HL-60 (cell line): ENCODE measurements at regions not wholly inside any gene's neighbourhood (a gene's known extent, or its start where the extent isn't known, plus 50 kb on each side); places are given as distances from the start of the nearest gene placed in this dataset.

Experiments
- DNase-seq, 2 experiments: peaks; one replicate each; pipeline ENCODE4 v3.0.0-alpha.2; 2010 to 2020; ENCODE audit warnings: low read depth in 1 of 2, low spot score in 1 of 2
- H3K27ac ChIP-seq: fragments of 250-450 bp; sonication (Bioruptor Pico); replicated peaks from 2 replicates; pipeline ENCODE4 v1.5.1; 2020; ENCODE audit warnings: mild to moderate bottlenecking, moderate library complexity
- H3K27me3 ChIP-seq: fragments of 250-450 bp; sonication (Bioruptor Pico); 2 replicates; pipeline ENCODE4 v1.5.1; 2021; ENCODE audit warnings: mild to moderate bottlenecking, moderate library complexity; ENCODE audit not compliant: insufficient read depth, poor library complexity, severe bottlenecking
- H3K4me3 ChIP-seq: replicated peaks from 2 replicates; pipeline ENCODE4 v1.5.1; 2011; ENCODE audit warnings: mild to moderate bottlenecking, control low read depth, low read length; ENCODE audit not compliant: insufficient read depth
- GABPA ChIP-seq: IDR thresholded peaks from 2 replicates; pipeline ENCODE4 v1.6.1; 2012; ENCODE audit warnings: low read depth
- POLR2AphosphoS5 ChIP-seq: IDR thresholded peaks from 2 replicates; pipeline ENCODE4 v1.6.1; 2012; ENCODE audit warnings: low read depth
- SPI1 ChIP-seq: IDR thresholded peaks from 2 replicates; pipeline ENCODE4 v1.6.1; 2012; ENCODE audit warnings: low read depth, mild to moderate bottlenecking, borderline replicate concordance
- TF ChIP-seq, protein P1 (sequence below): IDR thresholded peaks from 2 replicates; pipeline ENCODE4 v1.6.1; 2012; ENCODE audit warnings: low read depth; ENCODE audit not compliant: insufficient replicate concordance
- TF ChIP-seq, protein P2 (sequence below): IDR thresholded peaks from one replicate; pipeline ENCODE4 v1.5.1; 2011; ENCODE audit warnings: low read length, control low read depth, inconsistent platforms; ENCODE audit not compliant: insufficient read depth

DNA sequence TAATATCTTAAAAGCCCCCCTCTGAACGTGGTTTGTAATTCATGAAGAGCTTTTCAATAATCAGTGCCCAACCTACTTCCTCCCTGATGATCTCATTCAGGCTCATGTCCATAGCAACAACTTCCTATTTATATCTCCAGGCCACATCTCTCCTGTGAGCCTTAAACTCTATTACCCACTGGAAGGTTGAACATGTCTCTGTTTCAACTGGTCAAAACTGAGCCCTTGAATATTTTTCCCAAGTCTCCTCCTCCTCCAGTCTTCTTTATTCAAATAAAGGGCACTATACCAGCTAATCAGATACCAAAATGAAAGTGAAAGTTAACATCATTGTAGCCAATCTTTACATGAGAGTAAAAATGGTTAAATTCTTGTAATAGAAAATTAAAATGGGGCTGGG lies 63.7 kb upstream of the ITGA4 start:
- Histone ChIP-seq H3K27ac (peak overlapping the region; percentile 90), H3K27me3 (no peaks in the 10 kb centered on the region), H3K4me3 (peak overlapping the region; percentile 30)
- TF ChIP-seq SPI1: peak; percentile 84
- TF ChIP-seq, protein P1, sequence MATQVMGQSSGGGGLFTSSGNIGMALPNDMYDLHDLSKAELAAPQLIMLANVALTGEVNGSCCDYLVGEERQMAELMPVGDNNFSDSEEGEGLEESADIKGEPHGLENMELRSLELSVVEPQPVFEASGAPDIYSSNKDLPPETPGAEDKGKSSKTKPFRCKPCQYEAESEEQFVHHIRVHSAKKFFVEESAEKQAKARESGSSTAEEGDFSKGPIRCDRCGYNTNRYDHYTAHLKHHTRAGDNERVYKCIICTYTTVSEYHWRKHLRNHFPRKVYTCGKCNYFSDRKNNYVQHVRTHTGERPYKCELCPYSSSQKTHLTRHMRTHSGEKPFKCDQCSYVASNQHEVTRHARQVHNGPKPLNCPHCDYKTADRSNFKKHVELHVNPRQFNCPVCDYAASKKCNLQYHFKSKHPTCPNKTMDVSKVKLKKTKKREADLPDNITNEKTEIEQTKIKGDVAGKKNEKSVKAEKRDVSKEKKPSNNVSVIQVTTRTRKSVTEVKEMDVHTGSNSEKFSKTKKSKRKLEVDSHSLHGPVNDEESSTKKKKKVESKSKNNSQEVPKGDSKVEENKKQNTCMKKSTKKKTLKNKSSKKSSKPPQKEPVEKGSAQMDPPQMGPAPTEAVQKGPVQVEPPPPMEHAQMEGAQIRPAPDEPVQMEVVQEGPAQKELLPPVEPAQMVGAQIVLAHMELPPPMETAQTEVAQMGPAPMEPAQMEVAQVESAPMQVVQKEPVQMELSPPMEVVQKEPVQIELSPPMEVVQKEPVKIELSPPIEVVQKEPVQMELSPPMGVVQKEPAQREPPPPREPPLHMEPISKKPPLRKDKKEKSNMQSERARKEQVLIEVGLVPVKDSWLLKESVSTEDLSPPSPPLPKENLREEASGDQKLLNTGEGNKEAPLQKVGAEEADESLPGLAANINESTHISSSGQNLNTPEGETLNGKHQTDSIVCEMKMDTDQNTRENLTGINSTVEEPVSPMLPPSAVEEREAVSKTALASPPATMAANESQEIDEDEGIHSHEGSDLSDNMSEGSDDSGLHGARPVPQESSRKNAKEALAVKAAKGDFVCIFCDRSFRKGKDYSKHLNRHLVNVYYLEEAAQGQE: no peak
- DNase-seq: peak; percentile 60 to 66

DNA sequence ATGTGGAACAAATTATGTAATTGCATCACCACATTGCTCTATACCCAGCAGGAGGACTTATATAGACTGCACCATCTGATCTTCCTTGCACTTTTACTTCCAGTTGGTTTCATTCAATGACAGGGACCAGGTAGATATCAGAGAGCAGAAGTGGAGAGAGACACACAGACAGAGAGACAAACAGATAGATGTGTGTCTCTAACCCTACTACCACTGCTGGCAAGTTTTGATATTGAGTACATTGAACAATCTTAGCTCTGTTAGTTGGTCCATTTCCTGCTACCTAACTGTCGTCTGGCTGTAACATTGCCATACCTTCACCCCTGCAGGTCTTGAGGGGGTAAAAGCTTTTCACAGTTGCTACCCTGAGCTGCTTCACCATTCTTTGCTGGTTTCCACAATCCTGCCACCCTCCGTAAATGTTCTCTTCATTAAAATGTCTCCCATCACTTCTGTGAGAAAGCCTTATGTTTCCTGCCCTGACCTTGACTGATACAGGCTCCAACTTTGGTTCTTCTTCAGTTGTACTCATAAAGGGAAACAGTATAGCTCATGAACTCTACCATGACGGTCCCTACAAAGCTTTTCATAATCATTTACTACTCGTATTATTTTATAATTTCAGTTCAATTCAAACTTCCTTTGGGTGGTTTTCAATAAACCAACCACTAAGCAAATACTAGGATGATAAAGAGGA lies 62.3 kb upstream of the ITGA4 start:
- Histone ChIP-seq H3K4me3 (no peak overlapping the region), H3K27me3 (no peaks in the 10 kb centered on the region), H3K27ac (peak overlapping the region; percentile 90)
- DNase-seq: peak; percentile 51 to 86
- peak; percentile 36 for TF ChIP-seq POLR2AphosphoS5
- TF ChIP-seq SPI1: no peak
- TF ChIP-seq, protein P1: no peak
- TF ChIP-seq, protein P2, sequence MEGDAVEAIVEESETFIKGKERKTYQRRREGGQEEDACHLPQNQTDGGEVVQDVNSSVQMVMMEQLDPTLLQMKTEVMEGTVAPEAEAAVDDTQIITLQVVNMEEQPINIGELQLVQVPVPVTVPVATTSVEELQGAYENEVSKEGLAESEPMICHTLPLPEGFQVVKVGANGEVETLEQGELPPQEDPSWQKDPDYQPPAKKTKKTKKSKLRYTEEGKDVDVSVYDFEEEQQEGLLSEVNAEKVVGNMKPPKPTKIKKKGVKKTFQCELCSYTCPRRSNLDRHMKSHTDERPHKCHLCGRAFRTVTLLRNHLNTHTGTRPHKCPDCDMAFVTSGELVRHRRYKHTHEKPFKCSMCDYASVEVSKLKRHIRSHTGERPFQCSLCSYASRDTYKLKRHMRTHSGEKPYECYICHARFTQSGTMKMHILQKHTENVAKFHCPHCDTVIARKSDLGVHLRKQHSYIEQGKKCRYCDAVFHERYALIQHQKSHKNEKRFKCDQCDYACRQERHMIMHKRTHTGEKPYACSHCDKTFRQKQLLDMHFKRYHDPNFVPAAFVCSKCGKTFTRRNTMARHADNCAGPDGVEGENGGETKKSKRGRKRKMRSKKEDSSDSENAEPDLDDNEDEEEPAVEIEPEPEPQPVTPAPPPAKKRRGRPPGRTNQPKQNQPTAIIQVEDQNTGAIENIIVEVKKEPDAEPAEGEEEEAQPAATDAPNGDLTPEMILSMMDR: no peak
- TF ChIP-seq GABPA: 0 out of 2 replicates have a peak, but pooled peaks have one; percentile 7

DNA sequence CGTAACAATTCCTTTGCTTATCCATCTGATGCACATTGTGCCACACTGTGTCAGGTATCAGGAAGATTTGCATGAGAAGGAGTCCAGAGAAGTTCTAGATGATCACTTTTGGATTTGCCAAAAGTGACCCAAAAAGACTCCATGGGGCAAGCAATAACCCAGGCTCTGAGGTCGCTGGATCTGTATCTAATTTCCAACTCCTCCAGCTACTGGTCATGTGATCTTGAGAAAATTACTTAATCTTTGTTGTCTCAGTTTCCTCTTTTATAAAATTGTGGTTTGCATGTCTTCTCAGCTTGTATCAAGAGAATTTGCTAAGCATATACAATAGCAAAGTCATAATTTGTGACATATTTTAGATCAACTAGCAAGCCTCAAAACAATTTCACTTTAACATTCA lies 61.3 kb upstream of the ITGA4 start:
- Histone ChIP-seq H3K27ac (peak overlapping the region; percentile 90), H3K4me3 (no peak overlapping the region), H3K27me3 (no peaks in the 10 kb centered on the region)
- TF ChIP-seq POLR2AphosphoS5: no peak
- TF ChIP-seq, protein P1: no peak
- no peak for TF ChIP-seq GABPA
- TF ChIP-seq, protein P2: no peak
- no peak for TF ChIP-seq SPI1
- DNase-seq: peak; percentile 56 to 71
